ENCODE measurements at regions not wholly inside any gene's neighbourhood (a gene's known extent, or its start where the extent isn't known, plus 50 kb on each side); places are given as distances from the start of the nearest gene placed in this dataset.

- no peak for TF ChIP-seq CTCF (IDR thresholded peaks at IDR 0.05; ENCODE audit: insufficient read depth in 1 of 2, low read depth in 1 of 2, low read length in 1 of 2, severe bottlenecking in 1 of 2, unreplicated experiment in 1 of 2)
- Mint-ChIP-seq H3K27me3 (ENCODE audit: insufficient read depth, unreplicated experiment) (no peaks in the 10 kb centered on the region), H3K36me3 (ENCODE audit: insufficient read depth, unreplicated experiment) (no peaks in the 10 kb centered on the region), H3K4me1 (ENCODE audit: low read depth, unreplicated experiment) (no peaks in the 10 kb centered on the region), H3K9me3 (ENCODE audit: unreplicated experiment) (no peaks in the 10 kb centered on the region), H3K27ac (ENCODE audit: unreplicated experiment) (no peak overlapping the region), H3K4me3 (ENCODE audit: unreplicated experiment) (no peak overlapping the region)
- DNase-seq = no peak
- Histone ChIP-seq H3K4me1 (no peaks in the 10 kb centered on the region), H3K9me3 (no peaks in the 10 kb centered on the region), H3K27me3 (replicated peaks; ENCODE audit: control insufficient read depth, insufficient read depth, low read length) (no peaks in the 10 kb centered on the region), H3K36me3 (ENCODE audit: control insufficient read depth, insufficient read depth, low read length) (no peaks in the 10 kb centered on the region), H3K4me3 (ENCODE audit: low read depth, low read length) (no peak overlapping the region)
- ChIA-PET POLR2A (interaction anchor here (0.6 kb wide), 1 partner anchor 36 kb away, joined by 3 read pairs; no protein-coding TSS in a partner anchor), CTCF (no interaction called here)
- no TSS peak for BruUV-seq (replicated peaks)
- intact Hi-C loops (cut with micrococcal nuclease; ENCODE audit: unreplicated experiment) = no loop called here
Measured at GRCh38 chr20:24077145-24077544, 88.6 kb upstream of the GGTLC1 start.

- BruUV-seq (replicated peaks) = no TSS peak
- H3K9me3 ChIP-seq = peaks cover 6% of the 10 kb centered on the region; the same call in 1 of the 2 replicates
- no peaks in the 10 kb centered on the region for H3K27me3 ChIP-seq (replicated peaks; ENCODE audit: control insufficient read depth, insufficient read depth, low read length)
- H3K36me3 ChIP-seq (ENCODE audit: control insufficient read depth, insufficient read depth, low read length) = no peaks in the 10 kb centered on the region
- no peaks in the 10 kb centered on the region for H3K4me1 ChIP-seq
- Mint-ChIP-seq H3K9me3 (ENCODE audit: unreplicated experiment) (peaks cover 15% of the 10 kb centered on the region), H3K4me3 (ENCODE audit: unreplicated experiment) (no peak overlapping the region), H3K36me3 (ENCODE audit: insufficient read depth, unreplicated experiment) (no peaks in the 10 kb centered on the region), H3K4me1 (ENCODE audit: low read depth, unreplicated experiment) (no peaks in the 10 kb centered on the region), H3K27ac (ENCODE audit: unreplicated experiment) (no peak overlapping the region), H3K27me3 (ENCODE audit: insufficient read depth, unreplicated experiment) (peaks cover 6% of the 10 kb centered on the region)
- intact Hi-C loops (cut with micrococcal nuclease; ENCODE audit: unreplicated experiment) = no loop called here
- TF ChIP-seq CTCF (IDR thresholded peaks at IDR 0.05; ENCODE audit: insufficient read depth in 1 of 2, low read depth in 1 of 2, low read length in 1 of 2, severe bottlenecking in 1 of 2, unreplicated experiment in 1 of 2) = no peak
- ChIA-PET CTCF (no interaction called here), POLR2A (no interaction called here)
- H3K4me3 ChIP-seq (ENCODE audit: low read depth, low read length) = no peak overlapping the region
- no peak for DNase-seq
Measured at GRCh38 chr20:24070679-24071078, 82.1 kb upstream of the GGTLC1 start.

- peaks cover 11% of the 10 kb centered on the region for H3K9me3 Mint-ChIP-seq (ENCODE audit: unreplicated experiment)
- BruUV-seq (replicated peaks) = no TSS peak
Measured at GRCh38 chr20:24066076-24066700, 77.6 kb upstream of the GGTLC1 start.

More at GRCh38 chr20:24066076-24066700, 77.6 kb upstream of the GGTLC1 start:
- no peak for DNase-seq
- Histone ChIP-seq H3K36me3 (ENCODE audit: control insufficient read depth, insufficient read depth, low read length) (no peaks in the 10 kb centered on the region), H3K9me3 (peaks cover 6% of the 10 kb centered on the region; the same call in 1 of the 2 replicates), H3K27me3 (replicated peaks; ENCODE audit: control insufficient read depth, insufficient read depth, low read length) (no peaks in the 10 kb centered on the region), H3K4me3 (ENCODE audit: low read depth, low read length) (no peak overlapping the region), H3K4me1 (no peaks in the 10 kb centered on the region)
- H3K4me3 Mint-ChIP-seq (ENCODE audit: unreplicated experiment) = no peak overlapping the region
- H3K36me3 Mint-ChIP-seq (ENCODE audit: insufficient read depth, unreplicated experiment) = no peaks in the 10 kb centered on the region
- intact Hi-C loops (cut with micrococcal nuclease; ENCODE audit: unreplicated experiment) = no loop called here
- ChIA-PET CTCF (no interaction called here), POLR2A (no interaction called here)
- peaks cover 11% of the 10 kb centered on the region for H3K27me3 Mint-ChIP-seq (ENCODE audit: insufficient read depth, unreplicated experiment)
- TF ChIP-seq CTCF (IDR thresholded peaks at IDR 0.05; ENCODE audit: insufficient read depth in 1 of 2, low read depth in 1 of 2, low read length in 1 of 2, severe bottlenecking in 1 of 2, unreplicated experiment in 1 of 2) = no peak
- H3K4me1 Mint-ChIP-seq (ENCODE audit: low read depth, unreplicated experiment) = no peaks in the 10 kb centered on the region
- no peak overlapping the region for H3K27ac Mint-ChIP-seq (ENCODE audit: unreplicated experiment)

All from Caco-2 (cell line).